ENCODE measurements at regions not wholly inside any gene's neighbourhood (a gene's known extent, or its start where the extent isn't known, plus 50 kb on each side); places are given as distances from the start of the nearest gene placed in this dataset.
"Not testable (repeated sequence)": the region's sequence is repeated elsewhere in the genome, so short reads cannot be mapped to it uniquely, and the experiment has no call there.

GRCh38 chr5:174532455-174533453, 191.6 kb upstream of the MSX2 start:
- no peak overlapping the region for H3K4me3 ChIP-seq (ENCODE audit: low read depth, low read length)
- DNase-seq (ENCODE audit: low read depth) = peak; percentile 98
- no peak for TF ChIP-seq CTCF (IDR thresholded peaks at IDR 0.05; ENCODE audit: insufficient read depth, low read depth, low read length)

- no peak overlapping the region for H3K4me3 ChIP-seq (ENCODE audit: low read depth, low read length)
- no peak for TF ChIP-seq CTCF (IDR thresholded peaks at IDR 0.05; ENCODE audit: insufficient read depth, low read depth, low read length)
- peak; percentile 92 for DNase-seq (ENCODE audit: low read depth)
These were observed 190.6 kb upstream of the MSX2 start for GRCh38 chr5:174533751-174534241.

GRCh38 chr5:174535669-174536068, 188.7 kb upstream of the MSX2 start:
- no peak overlapping the region for H3K4me3 ChIP-seq (ENCODE audit: low read depth, low read length)
- DNase-seq (ENCODE audit: low read depth) = peak; percentile 60
- no peak for TF ChIP-seq CTCF (IDR thresholded peaks at IDR 0.05; ENCODE audit: insufficient read depth, low read depth, low read length)

- DNase-seq (ENCODE audit: low read depth); H3K4me3 ChIP-seq (ENCODE audit: low read depth, low read length): not testable (repeated sequence)
These were observed 184.6 kb upstream of the MSX2 start for GRCh38 chr5:174539823-174540222.

- no peak for TF ChIP-seq CTCF (IDR thresholded peaks at IDR 0.05; ENCODE audit: insufficient read depth, low read depth, low read length)
- no peak overlapping the region for H3K4me3 ChIP-seq (ENCODE audit: low read depth, low read length)
- no peak for DNase-seq (ENCODE audit: low read depth)
These were observed 182.3 kb upstream of the MSX2 start for GRCh38 chr5:174542037-174542436.

- TF ChIP-seq CTCF (IDR thresholded peaks at IDR 0.05; ENCODE audit: insufficient read depth, low read depth, low read length) = no peak
- no peak for DNase-seq (ENCODE audit: low read depth)
- no peak overlapping the region for H3K4me3 ChIP-seq (ENCODE audit: low read depth, low read length)
These were observed 181.9 kb upstream of the MSX2 start for GRCh38 chr5:174542471-174542870.

- TF ChIP-seq CTCF (IDR thresholded peaks at IDR 0.05; ENCODE audit: insufficient read depth, low read depth, low read length) = no peak
- no peak for DNase-seq (ENCODE audit: low read depth)
- no peak overlapping the region for H3K4me3 ChIP-seq (ENCODE audit: low read depth, low read length)
These were observed 178.5 kb upstream of the MSX2 start for GRCh38 chr5:174545926-174546325.
